ENCODE measurements at regions not wholly inside any gene's neighbourhood (a gene's known extent, or its start where the extent isn't known, plus 50 kb on each side); places are given as distances from the start of the nearest gene placed in this dataset.

- no peak overlapping the region for H3K27ac ChIP-seq (ENCODE audit: low read depth, low read length)
- no peaks in the 10 kb centered on the region for H3K4me1 ChIP-seq (ENCODE audit: insufficient read depth, low read length)
- no peaks in the 10 kb centered on the region for H3K9me3 ChIP-seq (ENCODE audit: low read length)
- H3K9ac ChIP-seq (ENCODE audit: low read length), result no peak overlapping the region
- H3K36me3 ChIP-seq (ENCODE audit: insufficient read depth, low read length), result no peaks in the 10 kb centered on the region
- H3K27me3 ChIP-seq (ENCODE audit: control insufficient read depth in 1 of 2, insufficient read depth in 2 of 2, low read length in 2 of 2), result no peaks in the 10 kb centered on the region
- H3K4me3 ChIP-seq (ENCODE audit: low read depth in 1 of 2, low read length in 2 of 2), result no peak overlapping the region
These were observed 155.6 kb upstream of the PITX2 start for GRCh38 chr4:110778521-110778920.

GRCh38 chr4:110780538-110780937, 157.7 kb upstream of the PITX2 start:
- Histone ChIP-seq H3K27me3 (ENCODE audit: control insufficient read depth in 1 of 2, insufficient read depth in 2 of 2, low read length in 2 of 2) (no peaks in the 10 kb centered on the region), H3K36me3 (ENCODE audit: insufficient read depth, low read length) (no peaks in the 10 kb centered on the region), H3K27ac (ENCODE audit: low read depth, low read length) (no peak overlapping the region), H3K4me3 (ENCODE audit: low read depth in 1 of 2, low read length in 2 of 2) (no peak overlapping the region), H3K9ac (ENCODE audit: low read length) (no peak overlapping the region), H3K4me1 (ENCODE audit: insufficient read depth, low read length) (no peaks in the 10 kb centered on the region), H3K9me3 (ENCODE audit: low read length) (no peaks in the 10 kb centered on the region)

GRCh38 chr4:110781944-110782343, 159.1 kb upstream of the PITX2 start:
- H3K4me3 ChIP-seq (ENCODE audit: low read depth in 1 of 2, low read length in 2 of 2), result no peak overlapping the region
- H3K9me3 ChIP-seq (ENCODE audit: low read length), result no peaks in the 10 kb centered on the region
- H3K9ac ChIP-seq (ENCODE audit: low read length), result no peak overlapping the region
- no peak overlapping the region for H3K27ac ChIP-seq (ENCODE audit: low read depth, low read length)
- no peaks in the 10 kb centered on the region for H3K36me3 ChIP-seq (ENCODE audit: insufficient read depth, low read length)
- no peaks in the 10 kb centered on the region for H3K4me1 ChIP-seq (ENCODE audit: insufficient read depth, low read length)
- H3K27me3 ChIP-seq (ENCODE audit: control insufficient read depth in 1 of 2, insufficient read depth in 2 of 2, low read length in 2 of 2), result no peaks in the 10 kb centered on the region

- H3K9ac ChIP-seq (ENCODE audit: low read length), result no peak overlapping the region
- H3K4me3 ChIP-seq (ENCODE audit: low read depth in 1 of 2, low read length in 2 of 2), result no peak overlapping the region
- no peaks in the 10 kb centered on the region for H3K9me3 ChIP-seq (ENCODE audit: low read length)
- H3K27ac ChIP-seq (ENCODE audit: low read depth, low read length), result no peak overlapping the region
- H3K27me3 ChIP-seq (ENCODE audit: control insufficient read depth in 1 of 2, insufficient read depth in 2 of 2, low read length in 2 of 2), result no peaks in the 10 kb centered on the region
- no peaks in the 10 kb centered on the region for H3K36me3 ChIP-seq (ENCODE audit: insufficient read depth, low read length)
- H3K4me1 ChIP-seq (ENCODE audit: insufficient read depth, low read length), result no peaks in the 10 kb centered on the region
These were observed 164.2 kb upstream of the PITX2 start for GRCh38 chr4:110787109-110787508.

- Histone ChIP-seq H3K27ac (ENCODE audit: low read depth, low read length) (no peak overlapping the region), H3K36me3 (ENCODE audit: insufficient read depth, low read length) (no peaks in the 10 kb centered on the region), H3K4me3 (ENCODE audit: low read depth in 1 of 2, low read length in 2 of 2) (no peak overlapping the region), H3K4me1 (ENCODE audit: insufficient read depth, low read length) (no peaks in the 10 kb centered on the region), H3K27me3 (ENCODE audit: control insufficient read depth in 1 of 2, insufficient read depth in 2 of 2, low read length in 2 of 2) (no peaks in the 10 kb centered on the region), H3K9me3 (ENCODE audit: low read length) (no peaks in the 10 kb centered on the region), H3K9ac (ENCODE audit: low read length) (no peak overlapping the region)
These were observed 164.8 kb upstream of the PITX2 start for GRCh38 chr4:110787707-110788106.

- Histone ChIP-seq H3K4me1 (ENCODE audit: insufficient read depth, low read length) (peaks cover 1% of the 10 kb centered on the region), H3K9me3 (ENCODE audit: low read length) (no peaks in the 10 kb centered on the region), H3K4me3 (ENCODE audit: low read depth in 1 of 2, low read length in 2 of 2) (no peak overlapping the region), H3K27me3 (ENCODE audit: control insufficient read depth in 1 of 2, insufficient read depth in 2 of 2, low read length in 2 of 2) (no peaks in the 10 kb centered on the region), H3K36me3 (ENCODE audit: insufficient read depth, low read length) (no peaks in the 10 kb centered on the region), H3K9ac (ENCODE audit: low read length) (no peak overlapping the region), H3K27ac (ENCODE audit: low read depth, low read length) (no peak overlapping the region)
These were observed 165.4 kb upstream of the PITX2 start for GRCh38 chr4:110788302-110788701.

- Histone ChIP-seq H3K4me1 (ENCODE audit: insufficient read depth, low read length) (peaks cover 10% of the 10 kb centered on the region), H3K36me3 (ENCODE audit: insufficient read depth, low read length) (no peaks in the 10 kb centered on the region), H3K9me3 (ENCODE audit: low read length) (no peaks in the 10 kb centered on the region), H3K27me3 (ENCODE audit: control insufficient read depth in 1 of 2, insufficient read depth in 2 of 2, low read length in 2 of 2) (no peaks in the 10 kb centered on the region), H3K27ac (ENCODE audit: low read depth, low read length) (no peak overlapping the region), H3K4me3 (ENCODE audit: low read depth in 1 of 2, low read length in 2 of 2) (no peak overlapping the region), H3K9ac (ENCODE audit: low read length) (no peak overlapping the region)
These were observed 169.2 kb upstream of the PITX2 start for GRCh38 chr4:110792036-110792435.

GRCh38 chr4:110793381-110793801, 170.5 kb upstream of the PITX2 start:
- no peaks in the 10 kb centered on the region for H3K27me3 ChIP-seq (ENCODE audit: control insufficient read depth in 1 of 2, insufficient read depth in 2 of 2, low read length in 2 of 2)
- H3K9me3 ChIP-seq (ENCODE audit: low read length), result no peaks in the 10 kb centered on the region
- no peak overlapping the region for H3K9ac ChIP-seq (ENCODE audit: low read length)
- H3K36me3 ChIP-seq (ENCODE audit: insufficient read depth, low read length), result no peaks in the 10 kb centered on the region
- no peak overlapping the region for H3K4me3 ChIP-seq (ENCODE audit: low read depth in 1 of 2, low read length in 2 of 2)
- H3K27ac ChIP-seq (ENCODE audit: low read depth, low read length), result no peak overlapping the region
- peaks cover 10% of the 10 kb centered on the region for H3K4me1 ChIP-seq (ENCODE audit: insufficient read depth, low read length)

GRCh38 chr4:110793890-110794554, 171.1 kb upstream of the PITX2 start:
- H3K9me3 ChIP-seq (ENCODE audit: low read length), result no peaks in the 10 kb centered on the region
- no peaks in the 10 kb centered on the region for H3K27me3 ChIP-seq (ENCODE audit: control insufficient read depth in 1 of 2, insufficient read depth in 2 of 2, low read length in 2 of 2)
- H3K27ac ChIP-seq (ENCODE audit: low read depth, low read length), result no peak overlapping the region
- no peak overlapping the region for H3K9ac ChIP-seq (ENCODE audit: low read length)
- no peak overlapping the region for H3K4me3 ChIP-seq (ENCODE audit: low read depth in 1 of 2, low read length in 2 of 2)
- no peaks in the 10 kb centered on the region for H3K36me3 ChIP-seq (ENCODE audit: insufficient read depth, low read length)
- H3K4me1 ChIP-seq (ENCODE audit: insufficient read depth, low read length), result peaks cover 10% of the 10 kb centered on the region

GRCh38 chr4:110795971-110796370, 173.1 kb upstream of the PITX2 start:
- no peak overlapping the region for H3K9ac ChIP-seq (ENCODE audit: low read length)
- H3K27ac ChIP-seq (ENCODE audit: low read depth, low read length), result no peak overlapping the region
- no peaks in the 10 kb centered on the region for H3K27me3 ChIP-seq (ENCODE audit: control insufficient read depth in 1 of 2, insufficient read depth in 2 of 2, low read length in 2 of 2)
- H3K4me1 ChIP-seq (ENCODE audit: insufficient read depth, low read length), result peaks cover 10% of the 10 kb centered on the region
- H3K36me3 ChIP-seq (ENCODE audit: insufficient read depth, low read length), result no peaks in the 10 kb centered on the region
- H3K9me3 ChIP-seq (ENCODE audit: low read length), result no peaks in the 10 kb centered on the region
- H3K4me3 ChIP-seq (ENCODE audit: low read depth in 1 of 2, low read length in 2 of 2), result no peak overlapping the region

GRCh38 chr4:110797486-110797885, 174.6 kb upstream of the PITX2 start:
- no peak overlapping the region for H3K27ac ChIP-seq (ENCODE audit: low read depth, low read length)
- peaks cover 10% of the 10 kb centered on the region for H3K4me1 ChIP-seq (ENCODE audit: insufficient read depth, low read length)
- H3K27me3 ChIP-seq (ENCODE audit: control insufficient read depth in 1 of 2, insufficient read depth in 2 of 2, low read length in 2 of 2), result no peaks in the 10 kb centered on the region
- no peak overlapping the region for H3K9ac ChIP-seq (ENCODE audit: low read length)
- H3K9me3 ChIP-seq (ENCODE audit: low read length), result no peaks in the 10 kb centered on the region
- no peaks in the 10 kb centered on the region for H3K36me3 ChIP-seq (ENCODE audit: insufficient read depth, low read length)
- H3K4me3 ChIP-seq (ENCODE audit: low read depth in 1 of 2, low read length in 2 of 2), result no peak overlapping the region

- Histone ChIP-seq H3K27me3 (ENCODE audit: control insufficient read depth in 1 of 2, insufficient read depth in 2 of 2, low read length in 2 of 2) (no peaks in the 10 kb centered on the region), H3K9ac (ENCODE audit: low read length) (no peak overlapping the region), H3K27ac (ENCODE audit: low read depth, low read length) (no peak overlapping the region), H3K9me3 (ENCODE audit: low read length) (no peaks in the 10 kb centered on the region), H3K4me1 (ENCODE audit: insufficient read depth, low read length) (peaks cover 6% of the 10 kb centered on the region), H3K4me3 (ENCODE audit: low read depth in 1 of 2, low read length in 2 of 2) (no peak overlapping the region), H3K36me3 (ENCODE audit: insufficient read depth, low read length) (no peaks in the 10 kb centered on the region)
These were observed 175.8 kb upstream of the PITX2 start for GRCh38 chr4:110798687-110799086.

Data from muscle layer of colon (tissue), 2 donors.